GM23338 (cell line): ENCODE measurements at regions not wholly inside any gene's neighbourhood (a gene's known extent, or its start where the extent isn't known, plus 50 kb on each side); places are given as distances from the start of the nearest gene placed in this dataset.

Experiments used
- CREB1 ChIP-seq: fragments of 250-450 bp; sonication (Bioruptor Pico); IDR thresholded peaks from 2 replicates; pipeline ENCODE4 v1.5.0; 2020; ENCODE audit warnings: low read depth, mild to moderate bottlenecking, moderate library complexity
- EZH2 ChIP-seq: fragments of 200-600 bp; sonication (generic); IDR thresholded peaks from one replicate; pipeline ENCODE4 v1.8.0; 2017; ENCODE audit warnings: antibody characterized with exemption, mild to moderate bottlenecking, low read depth; ENCODE audit not compliant: unreplicated experiment
- STAT1 ChIP-seq: IDR thresholded peaks from one replicate; pipeline ENCODE4 v1.6.1; 2016; ENCODE audit warnings: antibody characterized with exemption; ENCODE audit not compliant: unreplicated experiment
- TF ChIP-seq, protein P1 (sequence below), 2 experiments: fragments of 200-600 bp in 1 of 2; sonication (generic) in 1 of 2; conservative IDR thresholded peaks; 2 replicates each; pipeline versions ENCODE4 v1.5.1 to v1.6.1; 2016 to 2017; ENCODE audit warnings: antibody characterized with exemption in 2 of 2, low read depth in 2 of 2, mild to moderate bottlenecking in 2 of 2, moderate library complexity in 1 of 2

GRCh38 chr5:44991693-44992092, 182.9 kb downstream of the MRPS30 start:
- TF ChIP-seq, protein P1, sequence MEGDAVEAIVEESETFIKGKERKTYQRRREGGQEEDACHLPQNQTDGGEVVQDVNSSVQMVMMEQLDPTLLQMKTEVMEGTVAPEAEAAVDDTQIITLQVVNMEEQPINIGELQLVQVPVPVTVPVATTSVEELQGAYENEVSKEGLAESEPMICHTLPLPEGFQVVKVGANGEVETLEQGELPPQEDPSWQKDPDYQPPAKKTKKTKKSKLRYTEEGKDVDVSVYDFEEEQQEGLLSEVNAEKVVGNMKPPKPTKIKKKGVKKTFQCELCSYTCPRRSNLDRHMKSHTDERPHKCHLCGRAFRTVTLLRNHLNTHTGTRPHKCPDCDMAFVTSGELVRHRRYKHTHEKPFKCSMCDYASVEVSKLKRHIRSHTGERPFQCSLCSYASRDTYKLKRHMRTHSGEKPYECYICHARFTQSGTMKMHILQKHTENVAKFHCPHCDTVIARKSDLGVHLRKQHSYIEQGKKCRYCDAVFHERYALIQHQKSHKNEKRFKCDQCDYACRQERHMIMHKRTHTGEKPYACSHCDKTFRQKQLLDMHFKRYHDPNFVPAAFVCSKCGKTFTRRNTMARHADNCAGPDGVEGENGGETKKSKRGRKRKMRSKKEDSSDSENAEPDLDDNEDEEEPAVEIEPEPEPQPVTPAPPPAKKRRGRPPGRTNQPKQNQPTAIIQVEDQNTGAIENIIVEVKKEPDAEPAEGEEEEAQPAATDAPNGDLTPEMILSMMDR (conservative IDR thresholded peaks at IDR 0.05; ENCODE audit: low read depth in 2 of 2), result no peak
- TF ChIP-seq STAT1 (no peak), CREB1 (CRISPR knock-in tag) (no peak), EZH2 (no peak)
